HepG2 (cell line): ENCODE measurements at regions not wholly inside any gene's neighbourhood (a gene's known extent, or its start where the extent isn't known, plus 50 kb on each side); places are given as distances from the start of the nearest gene placed in this dataset.

ENCODE experiments used
- MATR3 ChIP-seq: sonication (generic); formaldehyde crosslinking; IDR thresholded peaks from 2 replicates; pipeline ENCODE4 v1.4.0; 2020; ENCODE audit warnings: missing genetic modification reagents
- NR2F1 ChIP-seq, 2 experiments: fragments of 450-650 bp in 1 of 2; formaldehyde crosslinking in 1 of 2; IDR thresholded peaks; 2 replicates each; pipeline versions ENCODE4 v1.5.0 to v1.6.1; 2016 to 2020; ENCODE audit warnings: mild to moderate bottlenecking in 1 of 2, missing compliant biosample characterization in 1 of 2, missing genetic modification reagents in 1 of 2, moderate library complexity in 1 of 2
- TEAD2 ChIP-seq: sonication (generic); formaldehyde crosslinking; IDR thresholded peaks from 2 replicates; pipeline ENCODE4 v1.9.0; 2021; ENCODE audit warnings: missing genetic modification reagents

GRCh38 chr1:187051618-187052232, 223.0 kb downstream of the PLA2G4A start:
- TF ChIP-seq TEAD2, result no peak
- TF ChIP-seq NR2F1 (CRISPR knock-in tag; IDR thresholded peaks at IDR 0.05), result no peak
- no peak for TF ChIP-seq MATR3 (CRISPR knock-in tag)
